ENCODE measurements at regions not wholly inside any gene's neighbourhood (a gene's known extent, or its start where the extent isn't known, plus 50 kb on each side); places are given as distances from the start of the nearest gene placed in this dataset.

GRCh38 chr6:164337024-164337924, 922.8 kb downstream of the QKI start:
- TF ChIP-seq CTCF (IDR thresholded peaks at IDR 0.05; ENCODE audit: low read depth, low read length) (no peak), EZH2phosphoT487 (IDR thresholded peaks at IDR 0.05; ENCODE audit: low read depth) (no peak)
